HT1080 (cell line): ENCODE measurements at regions not wholly inside any gene's neighbourhood (a gene's known extent, or its start where the extent isn't known, plus 50 kb on each side); places are given as distances from the start of the nearest gene placed in this dataset.
"Not testable (repeated sequence)": the region's sequence is repeated elsewhere in the genome, so short reads cannot be mapped to it uniquely, and the experiment has no call there.

Source experiments
- DNase-seq: peaks from one replicate; pipeline ENCODE4 v3.0.0-alpha.2; 2015; ENCODE audit warnings: low read depth

- DNase-seq: no peak
These were observed 747.0 kb upstream of the LUZP2 start for GRCh38 chr11:23749762-23750430.

- DNase-seq: no peak
These were observed 745.6 kb upstream of the LUZP2 start for GRCh38 chr11:23751280-23751679.

GRCh38 chr11:23755076-23755475 lies 741.8 kb upstream of the LUZP2 start:
- DNase-seq: no peak

GRCh38 chr11:23755769-23756168 lies 741.1 kb upstream of the LUZP2 start:
- no peak for DNase-seq

GRCh38 chr11:23759489-23759888 lies 737.4 kb upstream of the LUZP2 start:
- no peak for DNase-seq

GRCh38 chr11:23764286-23764685 lies 732.6 kb upstream of the LUZP2 start:
- no peak for DNase-seq

DNA sequence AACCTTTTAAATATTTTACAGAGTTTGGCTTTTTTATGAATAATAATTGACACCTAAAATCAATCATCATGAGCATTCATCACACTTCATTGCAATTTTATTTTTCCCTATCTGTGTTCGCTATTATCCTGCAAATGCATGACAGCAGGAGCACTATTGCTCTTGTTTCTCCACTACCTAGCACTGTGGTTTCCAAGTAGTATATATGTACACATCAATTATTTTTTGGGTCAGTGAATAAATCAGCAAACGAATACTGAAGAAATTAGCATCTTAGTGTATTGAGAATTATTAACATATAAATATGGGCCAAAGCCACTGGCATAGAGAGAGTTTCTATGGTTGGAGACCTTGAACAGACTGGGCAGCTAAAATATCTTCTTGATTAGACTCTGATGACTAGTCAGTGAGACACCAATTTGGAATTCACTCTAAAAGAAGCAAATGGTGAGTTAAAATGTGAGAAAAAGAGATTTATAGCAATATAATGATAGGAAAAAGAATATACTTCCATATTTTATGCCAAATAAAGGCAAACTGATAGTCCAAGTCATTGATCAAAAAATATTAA lies 731.1 kb upstream of the LUZP2 start:
- peak; percentile 26 for DNase-seq

- no peak for DNase-seq
These were observed 729.3 kb upstream of the LUZP2 start for GRCh38 chr11:23767576-23767975.

DNA sequence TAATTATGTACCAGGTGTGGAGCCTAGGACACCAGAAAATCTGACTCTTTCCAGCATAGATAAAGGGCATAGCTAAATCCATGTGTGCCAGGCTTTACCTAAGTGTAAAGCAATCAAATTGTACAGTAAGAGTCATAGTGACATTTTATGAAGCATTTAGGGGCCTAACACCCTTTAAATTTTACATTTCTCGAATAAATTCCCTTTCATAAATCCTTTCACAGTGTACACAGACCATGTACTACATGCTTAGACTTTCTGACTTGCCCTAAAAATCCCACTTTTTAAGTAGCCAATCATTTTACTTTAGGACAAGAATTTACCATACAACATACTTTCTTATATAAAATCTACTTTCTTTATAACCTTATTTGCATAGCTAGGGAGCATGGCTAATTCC lies 727.6 kb upstream of the LUZP2 start:
- DNase-seq: no peak

- DNase-seq: no peak
These were observed 724.8 kb upstream of the LUZP2 start for GRCh38 chr11:23772081-23772480.

GRCh38 chr11:23778971-23779370 lies 717.9 kb upstream of the LUZP2 start:
- DNase-seq: no peak

DNA sequence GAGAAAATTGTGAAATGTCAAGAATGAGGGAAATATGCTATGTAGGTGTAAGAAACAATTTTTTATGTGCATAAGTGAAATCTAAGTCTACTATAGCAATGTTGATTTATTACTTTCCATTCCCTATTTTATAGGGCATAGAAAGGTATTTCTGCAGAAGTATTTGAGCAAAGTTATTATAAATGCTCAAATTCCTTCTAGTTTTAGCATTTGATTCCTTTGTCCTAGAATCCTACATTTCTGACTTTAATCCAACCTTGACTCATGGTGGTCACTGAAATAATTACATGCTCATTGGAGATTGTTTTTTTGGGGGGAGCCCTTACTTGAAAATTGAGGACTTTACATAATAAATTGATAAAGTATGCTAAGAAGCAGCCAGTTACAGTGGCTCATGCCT lies 716.6 kb upstream of the LUZP2 start:
- no peak for DNase-seq

GRCh38 chr11:23781803-23782560 lies 714.9 kb upstream of the LUZP2 start:
- no peak for DNase-seq

DNA sequence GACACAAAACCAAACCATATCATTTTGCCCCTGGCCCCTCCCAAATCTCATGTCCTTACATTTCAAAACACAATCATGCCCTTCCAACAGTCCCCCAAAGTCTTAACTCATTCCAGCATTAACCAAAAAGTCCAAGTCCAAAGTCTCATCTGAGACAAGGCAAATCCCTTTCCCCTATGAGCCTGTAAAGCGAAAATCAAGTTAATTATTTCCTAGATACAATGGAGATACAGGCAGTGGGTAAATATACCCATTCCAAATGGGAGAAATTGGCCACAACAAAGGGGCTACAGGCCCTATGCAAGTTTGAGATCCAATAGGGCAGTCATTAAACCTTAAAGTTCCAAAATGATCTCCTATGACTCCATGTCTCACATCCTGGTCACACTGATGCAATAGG lies 709.9 kb upstream of the LUZP2 start:
- DNase-seq: not testable (repeated sequence)

DNA sequence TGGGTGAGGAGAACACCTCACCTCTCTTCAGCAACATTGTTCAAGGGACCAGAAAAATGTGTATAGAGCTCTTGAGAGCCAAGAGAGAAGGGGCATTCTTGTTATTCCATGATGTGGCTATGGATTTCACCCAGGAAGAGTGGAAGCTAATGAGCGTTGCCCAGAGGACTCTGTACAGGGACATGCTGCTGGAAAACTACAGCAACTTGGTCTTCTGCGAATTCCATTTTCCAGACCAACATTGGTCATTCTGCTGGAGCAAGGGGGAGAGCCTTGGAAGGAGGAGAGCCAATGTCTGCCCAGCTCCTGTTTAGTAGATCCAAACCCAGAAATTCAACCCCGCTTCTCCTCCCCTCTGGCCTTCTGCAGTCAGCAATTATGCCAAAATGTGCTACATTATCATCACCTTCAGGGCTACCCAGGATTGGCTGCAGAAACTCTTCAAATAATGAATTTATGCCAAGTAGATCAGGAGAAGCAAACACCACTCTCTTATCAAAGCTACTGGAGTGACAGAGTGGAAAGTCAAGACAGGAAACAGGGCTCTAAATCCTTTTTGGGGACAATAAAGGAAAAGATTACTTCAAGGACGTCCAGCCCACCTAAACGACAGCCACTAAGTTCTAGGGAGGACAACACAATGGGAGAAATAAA lies 707.5 kb upstream of the LUZP2 start:
- no peak for DNase-seq

- peak; percentile 78 for DNase-seq
These were observed 706.9 kb upstream of the LUZP2 start for GRCh38 chr11:23789938-23790371.

DNA sequence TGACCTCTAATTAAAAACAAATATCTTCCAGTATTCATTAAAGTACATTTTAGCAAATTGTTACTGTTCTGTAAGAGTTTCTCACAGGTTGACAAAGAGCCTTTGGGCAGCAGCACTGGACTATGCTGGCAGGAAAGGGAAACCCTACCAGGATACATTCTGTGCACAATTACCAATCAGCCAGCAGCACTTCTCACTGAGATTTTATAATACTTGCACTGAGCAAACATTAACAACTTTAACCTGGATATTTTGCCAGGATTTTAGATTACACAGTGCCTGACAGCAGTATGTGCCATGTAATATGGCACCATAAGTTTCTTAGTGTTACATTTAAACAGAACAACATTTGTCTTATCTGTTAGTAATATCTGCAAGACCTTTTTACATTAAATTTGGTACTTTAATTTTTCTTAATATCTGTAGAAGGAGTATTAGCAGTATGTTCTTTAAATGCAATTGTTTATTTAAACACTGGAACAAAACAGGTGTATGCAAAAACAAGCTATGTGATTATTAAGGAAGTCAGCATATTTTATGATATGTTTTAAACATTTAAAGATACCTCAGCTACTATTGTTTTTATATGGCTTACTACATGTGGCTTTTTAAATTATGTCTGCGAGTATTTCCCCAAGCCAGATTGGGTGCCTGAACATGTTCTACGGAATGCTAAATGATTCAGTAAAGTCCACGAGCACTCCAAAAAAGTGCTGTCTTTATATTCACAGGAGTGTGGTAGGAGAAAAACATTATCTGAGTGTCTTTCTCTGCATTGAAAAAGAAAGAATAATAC lies 699.0 kb upstream of the LUZP2 start:
- DNase-seq: no peak

DNA sequence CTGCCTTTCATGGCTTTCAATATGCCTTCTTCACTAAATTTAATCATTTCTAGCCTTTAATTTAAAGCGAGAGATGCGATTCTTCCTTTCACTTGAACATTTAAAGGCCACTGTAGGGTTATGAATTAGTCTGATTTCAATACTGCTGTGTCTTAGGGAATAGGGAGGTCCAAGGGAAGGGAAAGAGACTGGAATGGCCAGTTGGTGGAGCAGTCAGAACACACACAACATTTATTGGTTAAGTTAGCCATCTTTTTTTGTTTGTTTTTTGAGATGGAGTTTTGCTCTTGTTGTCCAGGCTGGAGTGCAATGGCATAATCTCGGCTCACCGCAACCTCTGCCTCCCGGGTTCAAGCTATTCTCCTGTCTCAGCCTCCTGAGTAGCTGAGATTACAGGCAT lies 662.5 kb upstream of the LUZP2 start:
- not testable (repeated sequence) for DNase-seq

- no peak for DNase-seq
These were observed 659.9 kb upstream of the LUZP2 start for GRCh38 chr11:23836981-23837380.

DNA sequence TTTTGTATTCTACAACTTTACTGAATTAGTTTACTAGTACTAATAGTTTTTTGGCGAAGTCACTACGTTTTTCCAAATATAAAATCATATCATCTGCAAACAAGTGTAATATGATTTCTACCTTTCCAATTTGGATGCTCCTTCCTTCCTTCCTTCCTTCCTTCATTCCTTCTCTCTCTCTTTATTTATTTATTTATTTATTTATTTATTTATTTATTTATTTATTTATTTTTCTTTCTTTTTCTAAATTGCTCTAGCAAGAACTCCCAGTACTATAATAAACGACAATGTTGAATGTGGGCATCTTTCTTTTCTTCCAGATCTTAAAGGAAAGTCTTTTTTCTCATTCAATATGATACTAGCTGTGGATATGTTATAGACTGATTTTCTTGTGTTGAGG lies 656.0 kb upstream of the LUZP2 start:
- DNase-seq: no peak

- no peak for DNase-seq
These were observed 649.9 kb upstream of the LUZP2 start for GRCh38 chr11:23846902-23847422.
